Stimulated activated CD4-positive, alpha-beta T cell treated with anti-CD3 and anti-CD28 coated beads, Interleukin-12 subunit alpha, Interleukin-12 subunit beta, amount 100 ng/mL, for 24 hours (primary cell): ENCODE measurements at regions not wholly inside any gene's neighbourhood (a gene's known extent, or its start where the extent isn't known, plus 50 kb on each side); places are given as distances from the start of the nearest gene placed in this dataset.

ENCODE experiments used
- DNase-seq, 2 experiments: peaks; one replicate each; pipeline ENCODE4 v3.0.0-alpha.2; 2020; ENCODE audit warnings: low read depth in 2 of 2

DNA sequence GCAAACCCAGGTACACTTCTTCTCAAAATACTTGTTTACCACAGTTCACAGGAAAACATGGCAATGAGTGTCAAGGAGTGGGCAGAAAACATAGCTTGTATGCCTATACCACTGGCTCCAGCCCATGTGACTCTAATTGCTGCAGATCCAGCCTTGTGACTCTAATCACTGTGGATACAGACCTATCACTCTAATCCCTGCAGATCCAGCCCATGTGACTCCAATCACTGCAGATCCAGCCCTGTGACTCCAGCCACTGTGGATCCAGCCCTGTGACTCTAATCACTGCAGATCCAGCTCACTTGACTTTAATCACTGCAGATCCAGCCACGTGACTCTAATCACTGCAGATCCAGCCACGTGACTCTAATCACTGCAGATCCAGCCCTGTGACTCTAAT is 366.3 kb upstream of the IRX4 start:
- no peak for DNase-seq

GRCh38 chr5:2242539-2242938 is 359.8 kb upstream of the IRX4 start:
- DNase-seq = no peak

DNA sequence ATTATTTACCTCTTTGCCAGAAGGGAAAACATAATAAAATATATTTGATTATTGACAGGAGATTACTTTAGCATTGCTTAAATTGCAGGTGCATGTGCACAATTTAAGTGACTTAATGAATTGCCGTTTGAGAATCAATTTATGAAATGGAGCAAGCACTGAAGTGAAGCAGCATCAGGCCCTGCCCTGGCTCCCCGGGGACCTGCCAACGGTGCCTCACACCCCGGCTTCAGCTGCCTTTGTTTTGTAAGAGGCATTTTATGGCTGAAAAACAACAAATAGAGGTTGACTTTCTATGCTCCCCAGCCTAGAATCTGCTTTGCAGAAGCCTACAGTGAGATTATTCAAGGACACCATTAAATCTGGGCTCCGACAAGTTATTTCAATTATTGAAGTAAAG is 359.1 kb upstream of the IRX4 start:
- DNase-seq = no peak

- no peak for DNase-seq
Measured at GRCh38 chr5:2240118-2240904, 357.6 kb upstream of the IRX4 start.

DNA sequence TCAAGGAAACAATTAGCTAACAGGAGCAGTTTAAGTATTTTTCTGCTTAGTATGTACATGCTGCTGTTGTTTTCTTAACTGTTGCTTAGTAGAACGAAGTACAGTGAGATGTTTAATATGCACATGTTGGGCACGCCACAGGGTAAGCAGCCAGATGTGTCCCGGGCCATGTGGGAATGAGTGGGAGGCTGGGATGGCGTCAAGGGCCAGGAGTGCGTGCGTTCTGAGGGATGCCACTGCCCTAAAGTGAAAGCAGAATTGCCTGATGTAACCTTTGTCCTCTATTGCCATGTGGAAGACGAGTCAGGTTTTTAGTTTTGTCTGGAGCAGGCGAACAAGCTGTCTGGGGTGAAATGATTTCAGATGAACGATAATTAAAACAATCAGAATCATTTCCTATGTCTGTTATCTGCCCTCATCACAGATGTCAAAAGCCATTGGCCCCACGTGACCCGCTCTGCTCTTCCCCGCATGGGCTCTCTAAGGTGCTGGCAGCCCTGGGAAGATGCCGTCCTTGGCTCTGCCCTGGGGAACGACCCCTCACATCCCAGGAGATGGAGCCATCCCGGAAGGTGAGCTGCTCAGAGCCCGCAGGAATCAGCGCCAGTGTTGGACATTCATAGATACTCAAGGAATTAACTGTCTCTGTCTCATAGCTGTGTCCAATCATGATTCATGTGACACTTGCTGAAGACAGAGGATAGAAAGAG is 356.6 kb upstream of the IRX4 start:
- DNase-seq = no peak

DNA sequence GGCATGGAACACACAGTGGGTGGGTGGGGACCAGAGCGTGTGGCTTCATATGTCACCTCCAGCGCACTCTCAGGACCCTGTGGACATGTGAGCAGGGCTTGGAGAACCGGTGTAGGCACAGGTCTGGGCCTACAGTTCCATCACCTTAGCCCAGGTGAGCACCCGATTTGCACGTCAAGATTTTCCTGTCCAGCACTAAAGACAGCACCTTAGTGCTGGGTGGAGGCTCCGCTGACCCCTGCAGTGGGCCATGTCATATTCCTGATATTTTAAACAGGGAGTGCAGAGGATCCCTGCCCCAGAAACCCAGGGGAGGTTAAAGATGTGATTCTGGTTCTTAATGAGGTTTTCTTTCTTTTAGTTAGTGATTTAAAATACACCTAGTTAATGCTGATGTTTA is 356.0 kb upstream of the IRX4 start:
- no peak for DNase-seq

DNA sequence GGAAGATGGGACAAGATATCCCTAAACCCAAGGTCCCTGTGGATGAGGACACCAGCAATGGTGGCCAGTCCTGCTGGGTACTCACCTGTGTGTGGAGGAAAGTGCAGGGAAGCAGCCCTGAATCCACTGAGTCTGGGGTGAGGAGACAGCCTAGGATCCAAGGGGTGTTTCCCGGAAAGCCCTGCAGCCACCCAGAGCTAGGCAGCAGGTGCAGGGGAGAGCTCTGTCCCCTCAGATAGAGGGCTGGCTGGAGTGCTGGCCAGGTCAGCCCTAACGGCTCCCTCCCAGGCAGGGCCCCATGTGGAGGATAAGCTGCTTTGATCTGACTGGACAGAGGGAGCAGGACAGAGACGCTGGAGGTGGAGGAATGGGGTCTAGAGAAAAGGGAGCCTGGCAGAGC is 344.7 kb upstream of the IRX4 start:
- DNase-seq = no peak

DNA sequence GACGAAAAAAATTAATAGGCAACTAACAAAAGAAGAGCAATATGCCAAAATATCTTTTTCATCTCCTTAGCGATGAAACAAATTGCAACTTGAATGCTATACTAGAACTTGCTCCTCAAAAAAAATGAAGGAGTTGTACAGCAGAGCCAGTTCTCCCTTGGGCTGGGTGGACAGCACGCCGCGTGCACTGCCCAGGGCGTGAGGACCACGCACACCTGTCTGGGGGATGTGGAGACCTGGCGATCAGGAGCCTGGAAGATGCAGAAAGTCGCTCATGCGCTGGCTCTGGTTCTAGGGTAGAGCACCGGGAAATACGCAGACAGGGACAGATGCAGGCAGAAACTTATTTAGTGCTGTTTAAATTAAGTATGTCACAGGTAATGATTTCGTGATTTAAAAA is 342.0 kb upstream of the IRX4 start:
- DNase-seq = no peak

- DNase-seq = no peak
Measured at GRCh38 chr5:2223303-2223702, 340.6 kb upstream of the IRX4 start.

DNA sequence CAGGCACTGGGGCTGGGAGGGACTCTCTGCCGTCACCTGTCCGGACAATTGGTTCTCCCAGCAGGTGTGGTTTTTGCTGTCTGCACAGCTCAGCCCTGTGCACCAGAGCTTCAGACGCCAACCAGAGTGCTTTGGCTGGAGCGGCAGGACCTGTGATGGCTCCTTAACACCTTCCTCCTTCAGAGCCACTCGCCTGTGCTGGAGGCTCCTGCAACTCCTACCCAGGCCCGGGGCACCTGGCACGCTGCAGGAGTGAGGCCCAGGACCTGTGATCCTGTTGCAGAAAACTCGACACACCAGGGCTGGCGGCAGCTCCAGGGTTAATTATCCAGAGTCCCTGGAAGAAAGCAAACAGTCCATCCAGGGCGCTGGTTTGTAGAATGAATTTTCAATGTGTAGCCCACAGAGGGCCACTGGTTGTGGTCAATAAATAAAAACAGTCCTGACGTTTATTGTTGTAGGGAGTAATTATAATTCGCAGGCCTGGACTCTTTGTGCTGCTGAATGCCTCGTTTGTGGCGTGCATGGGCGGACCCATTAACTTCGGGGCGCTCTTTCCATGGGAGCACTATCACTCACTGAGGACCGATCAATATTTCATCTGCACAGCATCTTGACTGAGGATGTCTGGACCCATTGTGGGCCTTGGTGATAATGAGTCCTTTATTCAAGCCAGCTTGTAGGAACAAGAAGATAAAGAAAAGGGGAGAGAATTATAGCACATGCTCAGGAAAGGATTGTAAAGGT is 339.7 kb upstream of the IRX4 start:
- no peak for DNase-seq

DNA sequence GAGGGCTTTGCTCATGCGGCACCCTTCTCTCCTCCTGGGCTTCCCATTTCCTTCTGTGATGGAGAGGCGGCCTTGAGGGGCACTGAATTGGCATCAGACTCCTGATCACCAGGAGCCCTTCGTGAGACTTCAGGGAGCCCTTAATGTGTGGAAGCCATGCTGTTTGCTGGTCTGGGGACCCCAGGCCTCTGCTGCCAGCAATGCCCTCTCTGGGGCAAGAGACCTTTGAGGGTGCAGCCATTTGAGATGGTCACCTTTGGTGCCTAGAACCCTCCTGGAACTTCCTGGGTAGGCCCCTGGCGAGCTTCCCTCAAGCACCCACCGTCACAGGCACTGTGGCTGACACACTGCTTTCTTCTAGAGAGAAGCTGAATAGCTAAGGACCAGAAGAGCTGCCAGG is 338.7 kb upstream of the IRX4 start:
- DNase-seq = no peak

DNA sequence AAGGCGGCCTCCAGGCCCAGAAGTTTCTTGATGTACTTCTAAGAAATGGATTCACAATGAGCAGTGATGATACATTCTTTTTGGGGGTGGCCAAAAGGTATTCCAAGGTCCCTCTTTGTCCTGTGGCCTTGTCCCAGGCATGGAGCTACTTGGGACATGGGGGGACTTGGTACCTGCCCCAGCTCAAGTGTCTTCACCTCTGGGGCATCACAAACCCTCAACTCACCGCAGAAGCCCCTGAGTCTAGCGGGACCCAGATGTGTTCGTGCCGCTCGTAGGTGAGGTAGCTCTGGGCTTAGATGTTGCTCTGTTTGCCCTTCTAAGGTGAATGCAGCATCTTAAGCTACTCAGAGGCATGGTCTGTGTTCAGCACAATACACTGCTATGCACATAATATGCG is 338.0 kb upstream of the IRX4 start:
- DNase-seq = no peak

DNA sequence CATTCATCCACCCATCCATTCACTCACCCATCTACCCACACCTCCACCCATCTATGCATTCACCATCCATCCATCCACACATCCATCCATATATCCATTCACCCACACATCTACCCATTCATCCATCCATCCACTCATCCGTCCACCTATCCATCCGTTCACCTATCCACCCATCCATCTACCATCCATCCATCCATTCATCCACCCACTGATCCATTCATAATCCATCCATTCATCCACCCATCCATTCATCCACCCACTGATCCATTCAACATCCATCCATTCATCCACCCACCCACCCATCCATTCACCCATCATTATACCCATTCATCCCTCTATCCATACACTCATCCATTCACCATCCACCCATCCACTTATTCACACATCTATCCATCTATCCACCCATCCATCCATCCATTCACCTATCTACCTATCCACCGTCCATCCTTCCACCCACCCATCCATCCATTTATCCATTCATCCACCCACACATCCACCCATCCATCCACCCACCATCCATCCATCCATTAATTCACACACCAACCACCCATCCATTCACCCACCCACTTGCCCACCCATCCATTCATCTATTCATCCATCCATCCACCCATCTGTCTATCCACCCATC is 336.5 kb upstream of the IRX4 start:
- DNase-seq = no peak

GRCh38 chr5:2217219-2217618 is 334.5 kb upstream of the IRX4 start:
- no peak for DNase-seq

GRCh38 chr5:2214910-2215590 is 332.3 kb upstream of the IRX4 start:
- DNase-seq = no peak

GRCh38 chr5:2213121-2213730 is 330.5 kb upstream of the IRX4 start:
- DNase-seq = no peak

GRCh38 chr5:2212481-2212880 is 329.8 kb upstream of the IRX4 start:
- DNase-seq = no peak

- no peak for DNase-seq
Measured at GRCh38 chr5:2208239-2208544, 325.5 kb upstream of the IRX4 start.

DNA sequence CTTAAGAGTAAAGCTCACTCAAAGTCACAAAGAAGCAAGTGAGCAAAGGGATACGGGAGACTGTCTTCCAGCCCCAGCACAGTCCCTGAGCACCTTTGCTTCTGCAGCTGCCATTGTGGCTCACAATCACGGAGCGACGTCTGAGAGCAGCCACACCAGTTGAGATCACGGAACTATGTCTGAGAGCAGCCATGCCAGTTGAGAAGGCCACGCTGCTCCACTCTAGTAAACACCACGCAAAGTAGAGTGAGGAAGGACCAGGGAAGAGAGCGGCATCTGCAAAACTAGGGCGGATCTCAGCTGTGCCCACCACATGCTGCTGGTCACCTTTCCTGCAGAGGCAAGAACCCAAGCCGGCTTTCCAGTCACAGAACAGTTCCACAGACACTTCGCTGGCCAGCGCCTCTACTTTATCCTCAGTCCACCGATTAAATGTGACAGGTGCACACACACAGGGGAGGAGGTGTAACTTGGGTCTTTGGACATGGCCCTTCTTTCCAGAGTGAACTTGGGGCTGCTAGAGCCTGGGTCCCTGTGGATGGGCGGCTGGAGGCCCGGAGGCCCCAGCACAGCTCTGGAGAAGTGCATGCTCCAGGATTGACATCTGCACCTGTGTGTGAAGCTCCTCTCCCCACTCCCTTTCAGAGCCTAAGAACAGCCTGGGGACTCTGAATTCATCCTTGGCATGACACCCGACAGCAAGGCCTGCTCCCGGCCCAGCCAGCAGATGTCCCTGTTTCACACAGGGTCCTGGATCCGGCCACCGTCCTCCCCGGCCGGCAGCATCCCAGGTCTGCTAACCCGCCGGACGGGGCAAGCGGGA is 324.9 kb upstream of the IRX4 start:
- no peak for DNase-seq

GRCh38 chr5:2207109-2207399 is 324.3 kb upstream of the IRX4 start:
- DNase-seq = no peak
